T-helper 1 cell treated with Interleukin-12 subunit alpha and Interleukin-12 subunit beta and Interleukin-4 antibody, amounts not matched to agents 30 μg/mL and 1 μg/mL, for 36 hours (primary cell): ENCODE measurements at regions not wholly inside any gene's neighbourhood (a gene's known extent, or its start where the extent isn't known, plus 50 kb on each side); places are given as distances from the start of the nearest gene placed in this dataset.

Experiments
- H3K27ac Mint-ChIP-seq: one replicate; pipeline ENCODE4 v1.8.0; 2021; ENCODE audit warnings: mild to moderate bottlenecking, mixed read lengths
- H3K27me3 Mint-ChIP-seq: one replicate; pipeline ENCODE4 v1.8.0; 2021; ENCODE audit warnings: low read depth, mixed read lengths
- H3K36me3 Mint-ChIP-seq: one replicate; pipeline ENCODE4 v1.8.0; 2021; ENCODE audit warnings: low read depth, mixed read lengths
- H3K4me1 Mint-ChIP-seq: one replicate; pipeline ENCODE4 v1.8.0; 2021; ENCODE audit warnings: low read depth, mixed read lengths
- H3K4me3 Mint-ChIP-seq: one replicate; pipeline ENCODE4 v1.8.0; 2021; ENCODE audit warnings: mild to moderate bottlenecking, moderate library complexity, mixed read lengths
- H3K9me3 Mint-ChIP-seq: one replicate; pipeline ENCODE4 v1.8.0; 2021; ENCODE audit warnings: mixed read lengths

- Mint-ChIP-seq H3K27me3 (no peaks in the 10 kb centered on the region), H3K9me3 (no peaks in the 10 kb centered on the region), H3K36me3 (no peaks in the 10 kb centered on the region), H3K4me1 (no peaks in the 10 kb centered on the region), H3K27ac (no peak overlapping the region), H3K4me3 (no peak overlapping the region)
Measured at GRCh38 chr7:33661430-33662160, 243.7 kb upstream of the BMPER start.

- Mint-ChIP-seq H3K27ac (no peak overlapping the region), H3K27me3 (no peaks in the 10 kb centered on the region), H3K9me3 (no peaks in the 10 kb centered on the region), H3K4me1 (no peaks in the 10 kb centered on the region), H3K4me3 (no peak overlapping the region), H3K36me3 (no peaks in the 10 kb centered on the region)
Measured at GRCh38 chr7:33666531-33666930, 238.8 kb upstream of the BMPER start.

GRCh38 chr7:33667196-33667595 is 238.1 kb upstream of the BMPER start:
- no peaks in the 10 kb centered on the region for H3K9me3 Mint-ChIP-seq
- H3K4me3 Mint-ChIP-seq, result no peak overlapping the region
- no peaks in the 10 kb centered on the region for H3K27me3 Mint-ChIP-seq
- H3K36me3 Mint-ChIP-seq, result no peaks in the 10 kb centered on the region
- H3K4me1 Mint-ChIP-seq, result no peaks in the 10 kb centered on the region
- no peak overlapping the region for H3K27ac Mint-ChIP-seq

GRCh38 chr7:33669251-33669670 is 236.1 kb upstream of the BMPER start:
- no peaks in the 10 kb centered on the region for H3K4me1 Mint-ChIP-seq
- H3K9me3 Mint-ChIP-seq, result no peaks in the 10 kb centered on the region
- no peaks in the 10 kb centered on the region for H3K27me3 Mint-ChIP-seq
- no peak overlapping the region for H3K4me3 Mint-ChIP-seq
- no peaks in the 10 kb centered on the region for H3K36me3 Mint-ChIP-seq
- H3K27ac Mint-ChIP-seq, result no peak overlapping the region

GRCh38 chr7:33671531-33672262 is 233.6 kb upstream of the BMPER start:
- Mint-ChIP-seq H3K4me1 (no peaks in the 10 kb centered on the region), H3K36me3 (no peaks in the 10 kb centered on the region), H3K9me3 (no peaks in the 10 kb centered on the region), H3K4me3 (no peak overlapping the region), H3K27me3 (no peaks in the 10 kb centered on the region), H3K27ac (no peak overlapping the region)

GRCh38 chr7:33673029-33673700 is 232.2 kb upstream of the BMPER start:
- Mint-ChIP-seq H3K36me3 (no peaks in the 10 kb centered on the region), H3K27ac (no peak overlapping the region), H3K9me3 (no peaks in the 10 kb centered on the region), H3K4me3 (no peak overlapping the region), H3K4me1 (no peaks in the 10 kb centered on the region), H3K27me3 (no peaks in the 10 kb centered on the region)

- no peak overlapping the region for H3K4me3 Mint-ChIP-seq
- H3K36me3 Mint-ChIP-seq, result no peaks in the 10 kb centered on the region
- H3K4me1 Mint-ChIP-seq, result no peaks in the 10 kb centered on the region
- no peaks in the 10 kb centered on the region for H3K27me3 Mint-ChIP-seq
- H3K27ac Mint-ChIP-seq, result no peak overlapping the region
- H3K9me3 Mint-ChIP-seq, result no peaks in the 10 kb centered on the region
Measured at GRCh38 chr7:33674804-33675411, 230.4 kb upstream of the BMPER start.

GRCh38 chr7:33677556-33677955 is 227.8 kb upstream of the BMPER start:
- Mint-ChIP-seq H3K27ac (no peak overlapping the region), H3K36me3 (no peaks in the 10 kb centered on the region), H3K4me1 (no peaks in the 10 kb centered on the region), H3K4me3 (no peak overlapping the region), H3K9me3 (no peaks in the 10 kb centered on the region), H3K27me3 (no peaks in the 10 kb centered on the region)

- Mint-ChIP-seq H3K27ac (no peak overlapping the region), H3K4me3 (no peak overlapping the region), H3K4me1 (no peaks in the 10 kb centered on the region), H3K9me3 (no peaks in the 10 kb centered on the region), H3K27me3 (no peaks in the 10 kb centered on the region), H3K36me3 (no peaks in the 10 kb centered on the region)
Measured at GRCh38 chr7:33678569-33679335, 226.6 kb upstream of the BMPER start.

GRCh38 chr7:33680682-33681081 is 224.7 kb upstream of the BMPER start:
- H3K27ac Mint-ChIP-seq, result no peak overlapping the region
- no peaks in the 10 kb centered on the region for H3K36me3 Mint-ChIP-seq
- H3K4me3 Mint-ChIP-seq, result no peak overlapping the region
- no peaks in the 10 kb centered on the region for H3K27me3 Mint-ChIP-seq
- no peaks in the 10 kb centered on the region for H3K4me1 Mint-ChIP-seq
- H3K9me3 Mint-ChIP-seq, result peaks cover 6% of the 10 kb centered on the region

GRCh38 chr7:33685503-33685902 is 219.8 kb upstream of the BMPER start:
- no peaks in the 10 kb centered on the region for H3K36me3 Mint-ChIP-seq

GRCh38 chr7:33685981-33686683 is 219.2 kb upstream of the BMPER start:
- Mint-ChIP-seq H3K9me3 (peaks cover 6% of the 10 kb centered on the region), H3K36me3 (no peaks in the 10 kb centered on the region)

More at GRCh38 chr7:33685503-33685902, 219.8 kb upstream of the BMPER start:
- Mint-ChIP-seq H3K9me3 (peaks cover 6% of the 10 kb centered on the region), H3K27ac (no peak overlapping the region), H3K4me3 (no peak overlapping the region), H3K27me3 (no peaks in the 10 kb centered on the region), H3K4me1 (no peaks in the 10 kb centered on the region)

GRCh38 chr7:33687625-33688024 is 217.7 kb upstream of the BMPER start:
- H3K27me3 Mint-ChIP-seq, result no peaks in the 10 kb centered on the region
- no peaks in the 10 kb centered on the region for H3K36me3 Mint-ChIP-seq
- H3K4me3 Mint-ChIP-seq, result no peak overlapping the region
- no peak overlapping the region for H3K27ac Mint-ChIP-seq
- H3K4me1 Mint-ChIP-seq, result no peaks in the 10 kb centered on the region
- peaks cover 6% of the 10 kb centered on the region for H3K9me3 Mint-ChIP-seq

More at GRCh38 chr7:33685981-33686683, 219.2 kb upstream of the BMPER start:
- Mint-ChIP-seq H3K4me1 (no peaks in the 10 kb centered on the region), H3K27ac (no peak overlapping the region), H3K4me3 (no peak overlapping the region), H3K27me3 (no peaks in the 10 kb centered on the region)
